ENCODE measurements at regions not wholly inside any gene's neighbourhood (a gene's known extent, or its start where the extent isn't known, plus 50 kb on each side); places are given as distances from the start of the nearest gene placed in this dataset.
"Not testable (repeated sequence)": the region's sequence is repeated elsewhere in the genome, so short reads cannot be mapped to it uniquely, and the experiment has no call there.

- DNase-seq = not testable (repeated sequence)
These were observed 269.9 kb downstream of the ZNF37A start for GRCh38 chr10:38364073-38364472.

GRCh38 chr10:38365917-38366316 lies 271.8 kb downstream of the ZNF37A start:
- DNase-seq = peak; percentile 9

GRCh38 chr10:38383800-38384199 lies 289.7 kb downstream of the ZNF37A start:
- DNase-seq = not testable (repeated sequence)

GRCh38 chr10:38386869-38387268 lies 292.7 kb downstream of the ZNF37A start:
- DNase-seq = not testable (repeated sequence)

GRCh38 chr10:38390725-38391124 lies 296.6 kb downstream of the ZNF37A start:
- DNase-seq = not testable (repeated sequence)

- not testable (repeated sequence) for DNase-seq
These were observed 301.3 kb downstream of the ZNF37A start for GRCh38 chr10:38395465-38395864.

- DNase-seq = not testable (repeated sequence)
These were observed 302.2 kb downstream of the ZNF37A start for GRCh38 chr10:38396178-38396954.

- not testable (repeated sequence) for DNase-seq
These were observed 307.4 kb downstream of the ZNF37A start for GRCh38 chr10:38401565-38401964.

- DNase-seq = peak; percentile 94
These were observed 308.6 kb downstream of the ZNF37A start for GRCh38 chr10:38402442-38403346.

- peak; percentile 4 for DNase-seq
These were observed 309.4 kb downstream of the ZNF37A start for GRCh38 chr10:38403347-38404117.

GRCh38 chr10:38423634-38424033 lies 329.5 kb downstream of the ZNF37A start:
- DNase-seq = not testable (repeated sequence)

- not testable (repeated sequence) for DNase-seq
These were observed 336.1 kb downstream of the ZNF37A start for GRCh38 chr10:38430242-38430641.

GRCh38 chr10:38437359-38437758 lies 343.2 kb downstream of the ZNF37A start:
- DNase-seq = not testable (repeated sequence)

- not testable (repeated sequence) for DNase-seq
These were observed 354.6 kb downstream of the ZNF37A start for GRCh38 chr10:38448614-38449355.

- DNase-seq = not testable (repeated sequence)
These were observed 355.5 kb downstream of the ZNF37A start for GRCh38 chr10:38449618-38450017.

- not testable (repeated sequence) for DNase-seq
These were observed 356.4 kb downstream of the ZNF37A start for GRCh38 chr10:38450372-38451057.

- DNase-seq = not testable (repeated sequence)
These were observed 357.3 kb downstream of the ZNF37A start for GRCh38 chr10:38451306-38451967.
